ENCODE measurements at regions not wholly inside any gene's neighbourhood (a gene's known extent, or its start where the extent isn't known, plus 50 kb on each side); places are given as distances from the start of the nearest gene placed in this dataset.
"Not testable (repeated sequence)": the region's sequence is repeated elsewhere in the genome, so short reads cannot be mapped to it uniquely, and the experiment has no call there.

DNA sequence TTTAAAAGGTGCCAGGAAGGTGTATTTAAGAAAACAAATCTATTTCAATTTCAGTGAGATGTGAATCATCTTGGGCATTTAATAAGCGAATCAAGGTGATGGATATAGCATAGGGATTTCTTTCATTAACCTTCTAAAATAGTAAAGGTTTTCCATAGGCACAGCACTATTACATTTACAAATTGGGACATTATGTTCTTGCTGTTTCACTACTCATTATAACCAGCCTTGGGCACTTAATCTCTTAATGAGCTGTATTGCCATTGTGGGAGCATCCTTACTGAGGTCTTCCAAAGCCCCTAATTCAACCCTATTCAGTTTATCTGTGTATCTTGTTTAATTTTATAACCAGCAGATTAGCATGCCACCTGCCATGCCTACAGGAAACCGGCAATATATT, 1305.5 kb downstream of the CDH12 start:
- TF ChIP-seq POLR2A (IDR thresholded peaks at IDR 0.05; ENCODE audit: low read length); GATA1 (IDR thresholded peaks at IDR 0.05; ENCODE audit: low read depth, low read length): not testable (repeated sequence)
